ENCODE measurements at regions not wholly inside any gene's neighbourhood (a gene's known extent, or its start where the extent isn't known, plus 50 kb on each side); places are given as distances from the start of the nearest gene placed in this dataset.

- TF ChIP-seq, protein P1, sequence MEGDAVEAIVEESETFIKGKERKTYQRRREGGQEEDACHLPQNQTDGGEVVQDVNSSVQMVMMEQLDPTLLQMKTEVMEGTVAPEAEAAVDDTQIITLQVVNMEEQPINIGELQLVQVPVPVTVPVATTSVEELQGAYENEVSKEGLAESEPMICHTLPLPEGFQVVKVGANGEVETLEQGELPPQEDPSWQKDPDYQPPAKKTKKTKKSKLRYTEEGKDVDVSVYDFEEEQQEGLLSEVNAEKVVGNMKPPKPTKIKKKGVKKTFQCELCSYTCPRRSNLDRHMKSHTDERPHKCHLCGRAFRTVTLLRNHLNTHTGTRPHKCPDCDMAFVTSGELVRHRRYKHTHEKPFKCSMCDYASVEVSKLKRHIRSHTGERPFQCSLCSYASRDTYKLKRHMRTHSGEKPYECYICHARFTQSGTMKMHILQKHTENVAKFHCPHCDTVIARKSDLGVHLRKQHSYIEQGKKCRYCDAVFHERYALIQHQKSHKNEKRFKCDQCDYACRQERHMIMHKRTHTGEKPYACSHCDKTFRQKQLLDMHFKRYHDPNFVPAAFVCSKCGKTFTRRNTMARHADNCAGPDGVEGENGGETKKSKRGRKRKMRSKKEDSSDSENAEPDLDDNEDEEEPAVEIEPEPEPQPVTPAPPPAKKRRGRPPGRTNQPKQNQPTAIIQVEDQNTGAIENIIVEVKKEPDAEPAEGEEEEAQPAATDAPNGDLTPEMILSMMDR (IDR thresholded peaks at IDR 0.05 in 4 of 5, conservative IDR thresholded peaks at IDR 0.05 in 1 of 5) = no peak
- TF ChIP-seq POLR2A (IDR thresholded peaks at IDR 0.05) = no peak
Observed at GRCh38 chr3:187922704-187923416, 177.6 kb upstream of the BCL6 start.

Data from gastrocnemius medialis (tissue), 4 donors.